Activated T-cell treated with anti-CD3 and anti-CD28 coated beads, Interleukin-2, amount 50 U/mL, for 48 hours (primary cell): ENCODE measurements at regions not wholly inside any gene's neighbourhood (a gene's known extent, or its start where the extent isn't known, plus 50 kb on each side); places are given as distances from the start of the nearest gene placed in this dataset.

Experiments used
- DNase-seq, 2 experiments: peaks; one replicate each; pipeline ENCODE4 v3.0.0-alpha.2; 2020

- DNase-seq = no peak
Measured at GRCh38 chr2:129768485-129769184, 210.8 kb upstream of the RAB6C start.

- no peak for DNase-seq
Measured at GRCh38 chr2:129769185-129769991, 210.1 kb upstream of the RAB6C start.

GRCh38 chr2:129771418-129772189 is 207.9 kb upstream of the RAB6C start:
- no peak for DNase-seq

- DNase-seq = no peak
Measured at GRCh38 chr2:129772190-129772579, 207.3 kb upstream of the RAB6C start.

GRCh38 chr2:129775952-129776653 is 203.4 kb upstream of the RAB6C start:
- no peak for DNase-seq

GRCh38 chr2:129777146-129777545 is 202.3 kb upstream of the RAB6C start:
- DNase-seq = no peak

- DNase-seq = no peak
Measured at GRCh38 chr2:129777762-129778583, 201.5 kb upstream of the RAB6C start.

- no peak for DNase-seq
Measured at GRCh38 chr2:129778584-129778877, 200.9 kb upstream of the RAB6C start.

- DNase-seq = no peak
Measured at GRCh38 chr2:129779783-129780182, 199.7 kb upstream of the RAB6C start.

GRCh38 chr2:129780316-129781270 is 198.9 kb upstream of the RAB6C start:
- DNase-seq = no peak

GRCh38 chr2:129781749-129782632 is 197.5 kb upstream of the RAB6C start:
- DNase-seq = no peak

- no peak for DNase-seq
Measured at GRCh38 chr2:129782633-129782990, 196.9 kb upstream of the RAB6C start.

- no peak for DNase-seq
Measured at GRCh38 chr2:129784486-129784885, 195.0 kb upstream of the RAB6C start.

- no peak for DNase-seq
Measured at GRCh38 chr2:129791712-129792111, 187.8 kb upstream of the RAB6C start.

GRCh38 chr2:129793431-129793902 is 186.0 kb upstream of the RAB6C start:
- DNase-seq = no peak

- no peak for DNase-seq
Measured at GRCh38 chr2:129794116-129794515, 185.3 kb upstream of the RAB6C start.

- DNase-seq = no peak
Measured at GRCh38 chr2:129794540-129794939, 184.9 kb upstream of the RAB6C start.

- no peak for DNase-seq
Measured at GRCh38 chr2:129796225-129796624, 183.2 kb upstream of the RAB6C start.

GRCh38 chr2:129796801-129797488 is 182.5 kb upstream of the RAB6C start:
- no peak for DNase-seq
